Sciatic nerve (tissue), 2 donors: ENCODE measurements at regions not wholly inside any gene's neighbourhood (a gene's known extent, or its start where the extent isn't known, plus 50 kb on each side); places are given as distances from the start of the nearest gene placed in this dataset.

Experiments used
- ATAC-seq: fragments of 200-7000 bp; cut with Tn5 transposase; one replicate; pipeline ENCODE4 v1.9.1; 2020; ENCODE audit warnings: mild to moderate bottlenecking, moderate library complexity
- DNase-seq: peaks from one replicate; pipeline ENCODE4 v3.0.0-alpha.2; 2020; ENCODE audit warnings: low spot score
- intact Hi-C: fragments of 100-400 bp; cut with DNase I; formaldehyde crosslinking; loops from one replicate; pipeline ENCODE4 v1.14.2; 2022
- donor health status: DM: no; HTN: no; CAD: no.
- donor health status: DM: no; HTN: no; CAD: no.

DNA sequence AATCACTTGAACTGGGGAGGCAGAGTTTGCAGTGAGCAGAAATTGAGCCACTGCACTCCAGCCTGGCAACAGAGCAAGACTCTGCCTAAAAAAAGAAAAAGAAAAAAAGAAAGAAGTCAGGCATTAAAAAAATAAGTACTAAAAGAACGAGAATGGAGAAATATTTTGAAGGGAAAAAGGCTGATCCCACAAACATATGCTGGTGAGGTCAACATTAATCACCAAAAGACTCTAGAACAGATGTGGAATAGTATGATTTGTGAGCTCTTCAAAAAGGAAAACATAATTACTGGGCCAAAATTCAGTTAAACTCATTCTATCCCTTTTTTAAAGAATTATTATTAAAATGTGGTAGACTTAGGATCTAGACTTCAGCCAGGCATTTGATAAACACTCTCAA lies 61.2 kb upstream of the NRSN1 start:
- DNase-seq (no peak), ATAC-seq (no peak)
- intact Hi-C loops: no loop called here

DNA sequence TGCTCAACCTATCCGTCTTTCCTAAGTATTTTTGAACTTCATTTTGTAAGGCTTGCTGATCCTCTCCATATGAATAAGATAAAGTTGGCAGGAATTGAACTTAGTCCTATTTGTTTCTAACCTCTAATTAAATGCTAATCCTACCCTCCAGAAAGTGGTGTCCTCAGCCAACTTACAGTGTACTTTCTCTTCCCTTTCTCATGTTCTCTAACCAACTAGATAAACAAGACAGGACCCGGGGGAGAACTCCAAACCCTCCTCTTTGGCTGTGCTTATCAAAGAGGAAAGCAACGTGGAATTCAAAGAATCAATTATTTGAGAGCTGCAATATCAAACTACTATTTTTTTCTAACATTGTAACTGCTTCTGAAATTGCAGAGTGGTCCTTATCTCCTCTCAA lies 56.5 kb upstream of the NRSN1 start:
- no peak for DNase-seq
- intact Hi-C loops: no loop called here
- ATAC-seq: no peak

DNA sequence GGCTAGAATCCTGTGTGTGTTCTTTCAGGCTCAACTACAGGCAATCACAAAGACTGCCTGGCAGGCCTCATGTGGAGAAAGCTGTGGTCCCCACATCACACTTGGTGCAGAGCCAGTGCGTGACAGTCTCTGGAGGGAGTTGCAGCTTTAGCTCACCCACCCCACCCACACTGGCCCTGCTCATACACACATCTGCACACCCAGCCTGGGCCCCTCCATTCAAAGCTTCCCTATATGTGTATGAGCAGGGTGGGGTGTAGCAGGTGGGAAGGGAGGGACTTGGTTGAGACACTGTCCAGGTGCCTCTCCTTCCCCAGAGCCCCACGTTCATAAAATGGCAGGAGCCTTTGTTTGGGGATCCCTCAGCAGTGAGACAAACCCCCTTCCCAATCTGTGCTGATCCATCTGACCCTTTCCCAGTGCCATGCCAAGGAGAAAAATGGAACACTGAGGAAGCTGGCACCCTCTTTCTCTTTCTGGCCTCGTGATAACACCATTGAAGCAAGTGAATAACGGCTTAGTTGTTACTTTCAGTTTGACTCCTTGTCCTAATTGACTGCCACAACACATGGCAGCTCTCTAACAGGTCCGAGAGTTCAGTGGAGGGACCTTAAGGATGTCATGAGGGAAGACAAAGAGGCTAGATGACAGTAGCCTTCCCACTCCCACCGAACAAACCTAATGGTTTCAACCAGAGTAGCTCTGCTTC lies 53.8 kb upstream of the NRSN1 start:
- intact Hi-C loops: no loop called here
- DNase-seq (no peak), ATAC-seq (no peak)

DNA sequence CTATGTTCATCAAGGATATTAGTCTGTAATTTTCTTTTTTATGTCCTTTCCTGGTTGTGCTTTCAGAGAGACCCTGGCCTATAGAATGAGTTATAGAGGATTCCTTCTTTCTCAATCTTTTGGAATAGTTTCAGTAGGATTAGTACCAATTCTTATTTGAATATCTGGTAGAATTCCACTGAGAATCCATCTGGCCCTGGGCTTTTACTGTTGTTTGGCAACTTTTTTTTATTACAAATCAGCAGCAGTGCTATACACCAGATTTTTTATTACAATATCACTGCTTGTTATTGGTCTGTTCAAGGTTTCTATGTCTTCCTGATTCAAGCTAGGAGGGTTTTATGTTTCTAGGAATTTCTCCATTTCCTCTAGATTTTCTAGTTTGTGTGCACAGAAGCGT lies 50.0 kb upstream of the NRSN1 start:
- intact Hi-C loops: no loop called here
- DNase-seq (no peak), ATAC-seq (no peak)
